Liver (tissue), 3 donors: ENCODE measurements at regions not wholly inside any gene's neighbourhood (a gene's known extent, or its start where the extent isn't known, plus 50 kb on each side); places are given as distances from the start of the nearest gene placed in this dataset.

Source experiments
- GABPA ChIP-seq, 2 donors: IDR thresholded peaks in 1 of 2; conservative IDR thresholded peaks in 1 of 2; 2 replicates each; pipeline ENCODE4 v1.6.1; 2016; ENCODE audit warnings: antibody characterized with exemption in 2 of 2, mild to moderate bottlenecking in 1 of 2, moderate library complexity in 1 of 2
- JUND ChIP-seq, 2 donors: IDR thresholded peaks; 2 replicates each; pipeline ENCODE4 v1.6.1; 2016; ENCODE audit warnings: antibody characterized with exemption in 2 of 2
- NR2F2 ChIP-seq: IDR thresholded peaks from 2 replicates; pipeline ENCODE4 v1.6.1; 2016; ENCODE audit warnings: antibody characterized with exemption
- RAD21 ChIP-seq, 2 donors: IDR thresholded peaks; 2 replicates each; pipeline ENCODE4 v1.6.1; 2016; ENCODE audit warnings: antibody characterized with exemption in 2 of 2, mild to moderate bottlenecking in 2 of 2
- RXRA ChIP-seq, 2 donors: IDR thresholded peaks; 2 replicates each; pipeline ENCODE4 v1.6.1; 2017 to 2018; ENCODE audit warnings: antibody characterized with exemption in 2 of 2, mild to moderate bottlenecking in 1 of 2
- TAF1 ChIP-seq: conservative IDR thresholded peaks from 2 replicates; pipeline ENCODE4 v1.6.1; 2016; ENCODE audit warnings: antibody characterized with exemption, mild to moderate bottlenecking
- YY1 ChIP-seq: IDR thresholded peaks from 2 replicates; pipeline ENCODE4 v1.6.1; 2016; ENCODE audit warnings: antibody characterized with exemption, mild to moderate bottlenecking
- TF ChIP-seq, protein P1 (sequence below): fragments of 150-350 bp; IDR thresholded peaks from 2 replicates; pipeline ENCODE4 v1.5.1; 2017; ENCODE audit warnings: improper control_type of control experiment, low read depth, low read length; ENCODE audit not compliant: missing input control
- TF ChIP-seq, protein P2 (sequence below): IDR thresholded peaks from 2 replicates; pipeline ENCODE4 v1.6.1; 2016; ENCODE audit warnings: antibody characterized with exemption, mild to moderate bottlenecking
- TF ChIP-seq, protein P3 (sequence below): IDR thresholded peaks from 2 replicates; pipeline ENCODE4 v1.6.1; 2016; ENCODE audit warnings: antibody characterized with exemption
- TF ChIP-seq, protein P4 (sequence below): IDR thresholded peaks from 2 replicates; pipeline ENCODE4 v1.6.1; 2016; ENCODE audit warnings: antibody characterized with exemption
- TF ChIP-seq, protein P5 (sequence below): IDR thresholded peaks from 2 replicates; pipeline ENCODE4 v1.6.1; 2016; ENCODE audit warnings: antibody characterized with exemption
- donor health status: healthy.
- donor health status: healthy.

DNA sequence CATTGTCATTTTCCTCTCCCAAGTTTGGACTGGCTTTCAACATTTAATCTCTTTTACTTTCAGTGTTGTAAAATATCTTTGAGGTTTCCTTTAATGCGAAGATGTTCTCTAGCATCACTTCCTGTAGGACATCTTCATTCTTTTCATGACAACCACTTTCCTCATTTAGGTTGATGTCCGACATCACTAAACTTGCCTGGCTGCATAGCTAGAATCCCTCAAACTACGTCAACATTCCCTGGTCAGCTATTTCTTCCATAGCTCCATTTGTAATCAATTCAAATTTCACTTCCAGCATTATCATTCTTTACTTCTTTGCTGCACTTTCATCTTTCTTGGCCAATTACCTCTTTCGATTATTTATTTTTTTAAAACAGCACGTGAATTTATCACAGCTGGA, 198.6 kb upstream of the EMCN start:
- TF ChIP-seq, protein P1, sequence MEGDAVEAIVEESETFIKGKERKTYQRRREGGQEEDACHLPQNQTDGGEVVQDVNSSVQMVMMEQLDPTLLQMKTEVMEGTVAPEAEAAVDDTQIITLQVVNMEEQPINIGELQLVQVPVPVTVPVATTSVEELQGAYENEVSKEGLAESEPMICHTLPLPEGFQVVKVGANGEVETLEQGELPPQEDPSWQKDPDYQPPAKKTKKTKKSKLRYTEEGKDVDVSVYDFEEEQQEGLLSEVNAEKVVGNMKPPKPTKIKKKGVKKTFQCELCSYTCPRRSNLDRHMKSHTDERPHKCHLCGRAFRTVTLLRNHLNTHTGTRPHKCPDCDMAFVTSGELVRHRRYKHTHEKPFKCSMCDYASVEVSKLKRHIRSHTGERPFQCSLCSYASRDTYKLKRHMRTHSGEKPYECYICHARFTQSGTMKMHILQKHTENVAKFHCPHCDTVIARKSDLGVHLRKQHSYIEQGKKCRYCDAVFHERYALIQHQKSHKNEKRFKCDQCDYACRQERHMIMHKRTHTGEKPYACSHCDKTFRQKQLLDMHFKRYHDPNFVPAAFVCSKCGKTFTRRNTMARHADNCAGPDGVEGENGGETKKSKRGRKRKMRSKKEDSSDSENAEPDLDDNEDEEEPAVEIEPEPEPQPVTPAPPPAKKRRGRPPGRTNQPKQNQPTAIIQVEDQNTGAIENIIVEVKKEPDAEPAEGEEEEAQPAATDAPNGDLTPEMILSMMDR: no peak
- TF ChIP-seq TAF1 (no peak), RAD21 (IDR thresholded peaks at IDR 0.05) (no peak), JUND (IDR thresholded peaks at IDR 0.05) (no peak), GABPA (IDR thresholded peaks at IDR 0.05 in 1 of 2, conservative IDR thresholded peaks at IDR 0.05 in 1 of 2) (no peak), YY1 (no peak), NR2F2 (no peak), RXRA (IDR thresholded peaks at IDR 0.05) (no peak)
- TF ChIP-seq, protein P2, sequence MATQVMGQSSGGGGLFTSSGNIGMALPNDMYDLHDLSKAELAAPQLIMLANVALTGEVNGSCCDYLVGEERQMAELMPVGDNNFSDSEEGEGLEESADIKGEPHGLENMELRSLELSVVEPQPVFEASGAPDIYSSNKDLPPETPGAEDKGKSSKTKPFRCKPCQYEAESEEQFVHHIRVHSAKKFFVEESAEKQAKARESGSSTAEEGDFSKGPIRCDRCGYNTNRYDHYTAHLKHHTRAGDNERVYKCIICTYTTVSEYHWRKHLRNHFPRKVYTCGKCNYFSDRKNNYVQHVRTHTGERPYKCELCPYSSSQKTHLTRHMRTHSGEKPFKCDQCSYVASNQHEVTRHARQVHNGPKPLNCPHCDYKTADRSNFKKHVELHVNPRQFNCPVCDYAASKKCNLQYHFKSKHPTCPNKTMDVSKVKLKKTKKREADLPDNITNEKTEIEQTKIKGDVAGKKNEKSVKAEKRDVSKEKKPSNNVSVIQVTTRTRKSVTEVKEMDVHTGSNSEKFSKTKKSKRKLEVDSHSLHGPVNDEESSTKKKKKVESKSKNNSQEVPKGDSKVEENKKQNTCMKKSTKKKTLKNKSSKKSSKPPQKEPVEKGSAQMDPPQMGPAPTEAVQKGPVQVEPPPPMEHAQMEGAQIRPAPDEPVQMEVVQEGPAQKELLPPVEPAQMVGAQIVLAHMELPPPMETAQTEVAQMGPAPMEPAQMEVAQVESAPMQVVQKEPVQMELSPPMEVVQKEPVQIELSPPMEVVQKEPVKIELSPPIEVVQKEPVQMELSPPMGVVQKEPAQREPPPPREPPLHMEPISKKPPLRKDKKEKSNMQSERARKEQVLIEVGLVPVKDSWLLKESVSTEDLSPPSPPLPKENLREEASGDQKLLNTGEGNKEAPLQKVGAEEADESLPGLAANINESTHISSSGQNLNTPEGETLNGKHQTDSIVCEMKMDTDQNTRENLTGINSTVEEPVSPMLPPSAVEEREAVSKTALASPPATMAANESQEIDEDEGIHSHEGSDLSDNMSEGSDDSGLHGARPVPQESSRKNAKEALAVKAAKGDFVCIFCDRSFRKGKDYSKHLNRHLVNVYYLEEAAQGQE: no peak
- TF ChIP-seq, protein P3, sequence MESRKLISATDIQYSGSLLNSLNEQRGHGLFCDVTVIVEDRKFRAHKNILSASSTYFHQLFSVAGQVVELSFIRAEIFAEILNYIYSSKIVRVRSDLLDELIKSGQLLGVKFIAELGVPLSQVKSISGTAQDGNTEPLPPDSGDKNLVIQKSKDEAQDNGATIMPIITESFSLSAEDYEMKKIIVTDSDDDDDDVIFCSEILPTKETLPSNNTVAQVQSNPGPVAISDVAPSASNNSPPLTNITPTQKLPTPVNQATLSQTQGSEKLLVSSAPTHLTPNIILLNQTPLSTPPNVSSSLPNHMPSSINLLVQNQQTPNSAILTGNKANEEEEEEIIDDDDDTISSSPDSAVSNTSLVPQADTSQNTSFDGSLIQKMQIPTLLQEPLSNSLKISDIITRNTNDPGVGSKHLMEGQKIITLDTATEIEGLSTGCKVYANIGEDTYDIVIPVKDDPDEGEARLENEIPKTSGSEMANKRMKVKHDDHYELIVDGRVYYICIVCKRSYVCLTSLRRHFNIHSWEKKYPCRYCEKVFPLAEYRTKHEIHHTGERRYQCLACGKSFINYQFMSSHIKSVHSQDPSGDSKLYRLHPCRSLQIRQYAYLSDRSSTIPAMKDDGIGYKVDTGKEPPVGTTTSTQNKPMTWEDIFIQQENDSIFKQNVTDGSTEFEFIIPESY: no peak
- TF ChIP-seq, protein P4, sequence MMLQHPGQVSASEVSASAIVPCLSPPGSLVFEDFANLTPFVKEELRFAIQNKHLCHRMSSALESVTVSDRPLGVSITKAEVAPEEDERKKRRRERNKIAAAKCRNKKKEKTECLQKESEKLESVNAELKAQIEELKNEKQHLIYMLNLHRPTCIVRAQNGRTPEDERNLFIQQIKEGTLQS: no peak
- TF ChIP-seq, protein P5, sequence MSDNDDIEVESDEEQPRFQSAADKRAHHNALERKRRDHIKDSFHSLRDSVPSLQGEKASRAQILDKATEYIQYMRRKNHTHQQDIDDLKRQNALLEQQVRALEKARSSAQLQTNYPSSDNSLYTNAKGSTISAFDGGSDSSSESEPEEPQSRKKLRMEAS: no peak
